ENCODE measurements at regions not wholly inside any gene's neighbourhood (a gene's known extent, or its start where the extent isn't known, plus 50 kb on each side); places are given as distances from the start of the nearest gene placed in this dataset.
A peak's percentile ranks its signal among the peaks of the same experiment; 100 is the strongest.

GRCh38 chr2:225275443-225275842 is 124.1 kb upstream of the NYAP2 start (continued):
- no peak for TF ChIP-seq IRF5 (IDR thresholded peaks at IDR 0.05; ENCODE audit: borderline replicate concordance)

GRCh38 chr2:225274751-225275150 is 124.8 kb upstream of the NYAP2 start:
- no peak overlapping the region for H2AFZ ChIP-seq (ENCODE audit: control insufficient read depth, low read depth, low read length)
- TF ChIP-seq SIX5 (IDR thresholded peaks at IDR 0.05; ENCODE audit: low read depth, low read length, severe bottlenecking) (no peak), ZNF592 (IDR thresholded peaks at IDR 0.05) (no peak), ZBTB40 (IDR thresholded peaks at IDR 0.05; ENCODE audit: borderline replicate concordance) (no peak), SMARCA5 (IDR thresholded peaks at IDR 0.05) (no peak), MEF2A (IDR thresholded peaks at IDR 0.05; ENCODE audit: insufficient read depth, low read depth, low read length) (no peak), FOXK2 (IDR thresholded peaks at IDR 0.05) (no peak), RUNX3 (IDR thresholded peaks at IDR 0.05; ENCODE audit: low read length) (peak; percentile 30; the same call in 1 of the 2 replicates), USF2 (IDR thresholded peaks at IDR 0.05; ENCODE audit: borderline replicate concordance, low read depth, low read length) (no peak)

More at GRCh38 chr2:225274751-225275150, 124.8 kb upstream of the NYAP2 start:
- Histone ChIP-seq H3K27me3 (replicated peaks in 1 of 2; ENCODE audit: control insufficient read depth in 2 of 2, insufficient read depth in 2 of 2, low read length in 1 of 2) (no peaks in the 10 kb centered on the region), H3K9me3 (replicated peaks; ENCODE audit: control insufficient read depth, insufficient read depth, low read length) (peaks cover 2% of the 10 kb centered on the region; the same call in 1 of the 3 replicates), H3K27ac (ENCODE audit: control insufficient read depth, insufficient read depth) (no peak overlapping the region), H3K9ac (ENCODE audit: control insufficient read depth, insufficient read depth, low read length) (no peak overlapping the region), H3K79me2 (ENCODE audit: control insufficient read depth, insufficient read depth, low read length) (no peaks in the 10 kb centered on the region), H3K4me2 (ENCODE audit: control insufficient read depth, insufficient read depth) (no peak overlapping the region), H3K36me3 (ENCODE audit: control insufficient read depth in 2 of 2, insufficient read depth in 2 of 2, low read length in 1 of 2) (no peaks in the 10 kb centered on the region), H3K4me3 (no peak overlapping the region), H3K4me1 (ENCODE audit: control insufficient read depth, insufficient read depth, low read length) (peaks cover 23% of the 10 kb centered on the region), H4K20me1 (ENCODE audit: control insufficient read depth, insufficient read depth) (no peaks in the 10 kb centered on the region)
- DNase-seq (ENCODE audit: low read depth, low spot score): no peak
- SMC1A ChIA-PET (ENCODE audit: uncharacterized antibody, unreplicated experiment): interaction anchor here (0.7 to 1.1 kb wide), 3 partner anchors 288 to 1565 kb away, joined by 3 to 4 read pairs (median 4); no protein-coding TSS in a partner anchor
- ATAC-seq: peak; percentile 62
- 5% methylated on average over 1 of the region's 1 CpG for whole genome bisulfite sequencing (ENCODE audit: insufficient coverage, insufficient replicate concordance, low lambda C conversion rate, missing lambda C conversion rate)
- BruUV-seq (replicated peaks): no TSS peak
- intact Hi-C loops (cut with micrococcal nuclease; ENCODE audit: unreplicated experiment): loop anchor here (5.0 kb wide), 1 partner anchor 327 kb away; no protein-coding TSS in a partner anchor
- POLR2A ChIA-PET: interaction anchor here (0.6 kb wide), 1 partner anchor 235 kb away, joined by 3 read pairs; no protein-coding TSS in a partner anchor
- RAD21 ChIA-PET (ENCODE audit: unreplicated experiment): no interaction called here
- in situ Hi-C loops (cut with MboI): loop anchor here (10.0 kb wide), 2 partner anchors 230 to 340 kb away; partner anchors contain the start of gene DOCK10
- CTCF ChIA-PET: interaction anchor here (0.7 to 1.7 kb wide), 2 partner anchors 9 to 15 kb away, joined by 3 to 13 read pairs; no protein-coding TSS in a partner anchor
- no peak for FAIRE-seq
